HEK293T (cell line): ENCODE measurements at regions not wholly inside any gene's neighbourhood (a gene's known extent, or its start where the extent isn't known, plus 50 kb on each side); places are given as distances from the start of the nearest gene placed in this dataset.

Experiments used
- CTCF ChIA-PET: fragments of 350-600 bp; formaldehyde crosslinking; extraction: SDS; loops from one replicate; lab custom pipeline; 2021; ENCODE audit warnings: antibody characterized with exemption, inconsistent platforms; lab: Yijun Ruan, JAX
- POLR2A ChIA-PET: fragments of 350-600 bp; formaldehyde crosslinking; extraction: SDS; loops from one replicate; lab custom pipeline; 2020; ENCODE audit warnings: antibody characterized with exemption, inconsistent platforms; lab: Yijun Ruan, JAX
- DNase-seq: peaks from one replicate; pipeline ENCODE4 v3.0.0; 2012; ENCODE audit warnings: mixed read lengths; ENCODE audit errors: extremely low spot score
- ARNT ChIP-seq: fragments of 450-650 bp; IDR thresholded peaks from 2 replicates; pipeline ENCODE4 v1.6.1; 2017; ENCODE audit warnings: mild to moderate bottlenecking
- BHLHE40 ChIP-seq: fragments of 450-650 bp; IDR thresholded peaks from 2 replicates; pipeline ENCODE4 v1.6.1; 2016; ENCODE audit warnings: mild to moderate bottlenecking, moderate library complexity, borderline replicate concordance
- CTBP1 ChIP-seq: fragments of 450-650 bp; IDR thresholded peaks from 2 replicates; pipeline ENCODE4 v1.6.1; 2016; ENCODE audit warnings: borderline replicate concordance
- ELF4 ChIP-seq: fragments of 450-650 bp; IDR thresholded peaks from 2 replicates; pipeline ENCODE4 v1.6.1; 2017; ENCODE audit warnings: antibody characterized with exemption
- FOXA1 ChIP-seq: fragments of 450-650 bp; IDR thresholded peaks from 2 replicates; pipeline ENCODE4 v1.6.1; 2016; ENCODE audit warnings: mild to moderate bottlenecking
- FOXK2 ChIP-seq: fragments of 450-650 bp; IDR thresholded peaks from 2 replicates; pipeline ENCODE4 v1.6.1; 2016; ENCODE audit warnings: mild to moderate bottlenecking
- FOXM1 ChIP-seq: fragments of 450-650 bp; IDR thresholded peaks from 2 replicates; pipeline ENCODE4 v1.6.1; 2017; ENCODE audit warnings: mild to moderate bottlenecking, borderline replicate concordance
- HDGF ChIP-seq: fragments of 450-650 bp; IDR thresholded peaks from 2 replicates; pipeline ENCODE4 v1.6.1; 2017; ENCODE audit warnings: antibody characterized with exemption, borderline replicate concordance
- L3MBTL2 ChIP-seq: fragments of 450-650 bp; conservative IDR thresholded peaks from 2 replicates; pipeline ENCODE4 v1.6.1; 2016; ENCODE audit warnings: mild to moderate bottlenecking
- LEF1 ChIP-seq: fragments of 450-650 bp; IDR thresholded peaks from 2 replicates; pipeline ENCODE4 v1.6.1; 2017; ENCODE audit warnings: mild to moderate bottlenecking, borderline replicate concordance
- NFRKB ChIP-seq: fragments of 450-650 bp; IDR thresholded peaks from 2 replicates; pipeline ENCODE4 v1.6.1; 2016; ENCODE audit warnings: mild to moderate bottlenecking, moderate library complexity
- SP1 ChIP-seq: fragments of 450-650 bp; IDR thresholded peaks from 2 replicates; pipeline ENCODE4 v1.6.1; 2017
- SUZ12 ChIP-seq: fragments of 450-650 bp; IDR thresholded peaks from 2 replicates; pipeline ENCODE4 v1.6.1; 2016; ENCODE audit warnings: mild to moderate bottlenecking
- TARDBP ChIP-seq: fragments of 450-650 bp; IDR thresholded peaks from 2 replicates; pipeline ENCODE4 v1.6.1; 2016
- ZNF384 ChIP-seq: fragments of 450-650 bp; IDR thresholded peaks from 2 replicates; pipeline ENCODE4 v1.6.1; 2016
- TF ChIP-seq, protein P1 (sequence below): fragments of 450-650 bp; IDR thresholded peaks from 2 replicates; pipeline ENCODE4 v1.6.1; 2016

- no peak for TF ChIP-seq HDGF
- TF ChIP-seq TARDBP, result no peak
- no peak for TF ChIP-seq FOXA1
- TF ChIP-seq CTBP1, result no peak
- no peak for TF ChIP-seq SP1
- no peak for TF ChIP-seq FOXM1
- no peak for TF ChIP-seq SUZ12
- CTCF ChIA-PET, result no interaction called here
- no peak for DNase-seq
- POLR2A ChIA-PET, result no interaction called here
Measured at GRCh38 chr21:17059936-17060335, 452.9 kb upstream of the CXADR start.

DNA sequence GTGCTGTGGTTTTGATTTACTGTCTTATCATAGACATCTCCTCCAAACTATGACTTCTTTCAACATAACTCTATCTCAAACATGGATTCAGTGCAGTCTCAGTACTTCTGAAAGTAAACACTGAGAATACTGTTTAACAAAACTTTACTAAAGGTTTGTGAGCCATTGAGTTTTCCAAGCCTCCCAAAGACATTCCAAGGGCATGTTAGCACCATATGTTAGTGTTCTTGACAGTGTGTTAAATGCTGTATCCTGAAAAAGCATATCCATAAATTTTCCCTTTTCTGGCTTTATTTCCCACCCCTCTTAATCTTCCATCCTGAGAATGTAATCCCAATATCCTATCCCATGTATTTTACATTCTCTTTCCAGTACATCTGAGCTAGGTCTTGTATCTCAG, 446.8 kb upstream of the CXADR start:
- POLR2A ChIA-PET, result no interaction called here
- no peak for DNase-seq
- TF ChIP-seq NFRKB (no peak), FOXK2 (no peak), ZNF384 (no peak), SUZ12 (no peak), BHLHE40 (no peak), TARDBP (no peak), HDGF (no peak), ARNT (no peak), ELF4 (no peak), SP1 (no peak)
- CTCF ChIA-PET, result no interaction called here

DNA sequence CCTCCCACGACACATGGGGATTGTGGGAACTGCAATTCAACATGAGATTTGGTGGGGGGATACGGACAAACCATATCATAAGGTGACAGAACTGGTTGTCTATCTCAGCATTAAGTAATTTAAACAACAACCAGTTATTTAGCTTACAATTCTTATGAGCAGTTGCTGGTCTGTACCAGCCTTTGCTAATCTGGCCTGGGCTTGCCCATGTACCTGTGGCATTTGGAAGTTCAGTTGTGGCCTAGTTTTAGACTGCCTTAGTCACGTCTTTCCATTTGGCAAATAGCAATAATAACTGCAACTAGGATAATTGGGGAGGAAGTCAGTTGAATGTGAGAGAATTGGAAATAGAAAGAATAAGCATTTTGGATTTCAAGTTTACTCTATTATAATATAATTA, 441.8 kb upstream of the CXADR start:
- no peak for TF ChIP-seq FOXM1
- no peak for TF ChIP-seq FOXA1
- no peak for TF ChIP-seq CTBP1
- no peak for TF ChIP-seq LEF1
- no peak for TF ChIP-seq BHLHE40
- TF ChIP-seq ARNT, result no peak
- no peak for TF ChIP-seq HDGF
- TF ChIP-seq SP1, result no peak
- no peak for TF ChIP-seq ZNF384
- TF ChIP-seq FOXK2, result no peak
- TF ChIP-seq, protein P1, sequence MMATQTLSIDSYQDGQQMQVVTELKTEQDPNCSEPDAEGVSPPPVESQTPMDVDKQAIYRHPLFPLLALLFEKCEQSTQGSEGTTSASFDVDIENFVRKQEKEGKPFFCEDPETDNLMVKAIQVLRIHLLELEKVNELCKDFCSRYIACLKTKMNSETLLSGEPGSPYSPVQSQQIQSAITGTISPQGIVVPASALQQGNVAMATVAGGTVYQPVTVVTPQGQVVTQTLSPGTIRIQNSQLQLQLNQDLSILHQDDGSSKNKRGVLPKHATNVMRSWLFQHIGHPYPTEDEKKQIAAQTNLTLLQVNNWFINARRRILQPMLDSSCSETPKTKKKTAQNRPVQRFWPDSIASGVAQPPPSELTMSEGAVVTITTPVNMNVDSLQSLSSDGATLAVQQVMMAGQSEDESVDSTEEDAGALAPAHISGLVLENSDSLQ, result no peak
- no peak for TF ChIP-seq SUZ12
- TF ChIP-seq NFRKB, result no peak
- no peak for TF ChIP-seq TARDBP
- no peak for TF ChIP-seq ELF4
- no peak for TF ChIP-seq L3MBTL2
- DNase-seq, result no peak
- CTCF ChIA-PET, result no interaction called here
- POLR2A ChIA-PET, result no interaction called here

- CTCF ChIA-PET, result no interaction called here
- no peak for TF ChIP-seq FOXM1
- no peak for TF ChIP-seq ARNT
- TF ChIP-seq HDGF, result no peak
- no peak for TF ChIP-seq BHLHE40
- TF ChIP-seq CTBP1, result no peak
- TF ChIP-seq, protein P1, result no peak
- TF ChIP-seq L3MBTL2, result no peak
- no peak for TF ChIP-seq SP1
- TF ChIP-seq NFRKB, result no peak
- no peak for TF ChIP-seq SUZ12
- no peak for TF ChIP-seq FOXK2
- TF ChIP-seq ZNF384, result no peak
- no peak for TF ChIP-seq ELF4
- TF ChIP-seq TARDBP, result no peak
- no peak for TF ChIP-seq LEF1
- no peak for TF ChIP-seq FOXA1
- POLR2A ChIA-PET, result no interaction called here
- no peak for DNase-seq
Measured at GRCh38 chr21:17081193-17081592, 431.6 kb upstream of the CXADR start.

- CTCF ChIA-PET, result interaction anchor here (0.7 kb wide), 1 partner anchor 185 kb away, joined by 8 read pairs; no protein-coding TSS in a partner anchor
- POLR2A ChIA-PET, result no interaction called here
- DNase-seq, result peak; percentile 14
- TF ChIP-seq SUZ12, result no peak
- TF ChIP-seq, protein P1, result peak; percentile 88
Measured at GRCh38 chr21:17082843-17083483, 429.9 kb upstream of the CXADR start.

GRCh38 chr21:17085707-17086106, 427.1 kb upstream of the CXADR start:
- TF ChIP-seq, protein P1, result no peak
- no peak for TF ChIP-seq FOXA1
- no peak for TF ChIP-seq ARNT
- no peak for TF ChIP-seq L3MBTL2
- TF ChIP-seq TARDBP, result no peak
- TF ChIP-seq HDGF, result no peak
- no peak for TF ChIP-seq BHLHE40
- TF ChIP-seq FOXM1, result no peak
- no peak for TF ChIP-seq ZNF384
- TF ChIP-seq NFRKB, result no peak
- TF ChIP-seq SUZ12, result no peak
- no peak for TF ChIP-seq CTBP1
- TF ChIP-seq LEF1, result no peak
- TF ChIP-seq FOXK2, result no peak
- no peak for TF ChIP-seq SP1
- POLR2A ChIA-PET, result no interaction called here
- DNase-seq, result no peak
- CTCF ChIA-PET, result no interaction called here
